ENCODE measurements at regions not wholly inside any gene's neighbourhood (a gene's known extent, or its start where the extent isn't known, plus 50 kb on each side); places are given as distances from the start of the nearest gene placed in this dataset.

DNA sequence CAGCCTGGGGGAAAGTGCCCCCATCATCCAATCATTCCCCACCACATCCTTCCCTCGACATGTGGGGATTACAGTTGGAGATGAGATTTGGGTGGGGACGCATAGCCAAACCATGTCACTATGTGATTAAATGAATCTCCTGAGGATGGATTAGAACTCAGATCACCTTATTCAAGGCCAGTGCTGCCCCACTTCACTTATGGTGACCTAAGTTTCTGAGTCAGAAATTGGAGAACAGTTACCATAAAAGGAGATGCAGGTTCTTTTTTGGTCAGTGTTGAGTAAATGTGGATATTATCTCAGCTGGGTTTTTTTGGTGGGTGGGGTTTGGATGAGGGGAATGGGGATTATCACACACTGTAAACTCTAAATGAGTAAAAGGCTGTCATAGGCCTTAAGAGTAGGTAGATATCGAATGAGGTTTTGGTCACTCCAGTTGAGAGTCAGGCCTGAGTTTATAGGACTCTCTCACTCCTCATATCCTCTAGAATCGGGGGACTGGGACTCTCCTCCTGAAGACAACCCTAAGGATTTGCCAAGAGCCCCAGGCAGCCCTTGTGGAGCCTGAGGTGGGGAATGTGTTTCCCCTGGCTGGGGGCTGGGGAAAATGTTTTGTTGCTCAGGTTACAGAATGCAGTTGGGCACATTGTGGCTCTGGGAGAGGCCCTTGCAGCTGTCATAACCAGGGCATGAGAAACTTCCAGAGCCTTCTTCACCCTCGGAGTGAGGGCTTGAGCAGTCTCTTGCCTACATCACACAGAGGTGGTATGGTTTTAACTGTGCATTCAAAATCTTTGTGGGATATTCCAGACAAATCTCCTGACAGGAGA lies 213.0 kb downstream of the BAMBI start:
- TF ChIP-seq CTCF (conservative IDR thresholded peaks at IDR 0.05), result no peak
- TF ChIP-seq ZFX (IDR thresholded peaks at IDR 0.05), result no peak
